ENCODE measurements at regions not wholly inside any gene's neighbourhood (a gene's known extent, or its start where the extent isn't known, plus 50 kb on each side); places are given as distances from the start of the nearest gene placed in this dataset.

DNA sequence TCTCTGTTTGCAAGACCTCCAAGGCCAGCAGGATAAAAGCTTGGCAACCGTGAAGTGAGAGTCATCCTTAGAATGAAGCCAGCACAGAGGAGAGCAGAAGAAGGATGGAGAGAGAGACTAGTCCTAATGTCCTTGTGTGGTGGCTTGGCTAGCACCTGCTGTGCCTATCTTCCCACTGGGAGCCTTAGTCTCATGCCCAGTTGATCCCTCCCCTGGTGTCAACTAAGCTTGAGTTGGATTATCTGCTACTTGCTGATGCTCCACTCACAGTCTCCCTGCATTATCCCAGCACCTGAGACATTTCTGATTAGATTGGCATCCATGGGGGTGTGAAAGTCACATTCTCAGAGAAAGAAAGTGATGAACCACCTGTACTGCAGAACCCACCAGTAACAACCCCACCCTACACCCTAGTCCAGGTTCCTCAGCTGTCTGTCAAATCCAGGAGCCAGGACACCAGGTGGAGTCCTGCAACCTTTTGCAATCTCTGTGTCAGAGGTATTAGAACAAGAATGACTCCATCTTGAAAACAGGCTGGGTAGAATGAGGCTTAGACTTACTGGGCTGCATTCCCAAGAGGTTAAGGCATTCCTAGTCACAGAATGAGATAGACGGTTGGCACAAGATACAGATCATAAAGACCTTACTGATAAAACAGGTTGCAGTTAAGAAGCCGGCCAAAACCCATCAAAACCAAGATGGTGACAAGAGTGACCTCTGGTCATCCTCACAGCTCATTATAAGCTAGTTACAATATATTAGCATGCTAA, 460.2 kb upstream of the C16orf82 start:
- Histone ChIP-seq H3K36me3 (ENCODE audit: insufficient read depth, low read length) (no peaks in the 10 kb centered on the region), H3K27ac (ENCODE audit: low read length) (no peak overlapping the region), H3K9ac (ENCODE audit: low read depth, low read length) (no peak overlapping the region), H3K4me2 (ENCODE audit: insufficient read depth, low read length) (no peak overlapping the region), H3K27me3 (ENCODE audit: insufficient read depth, low read length, poor library complexity) (peaks cover 5% of the 10 kb centered on the region), H3K9me3 (ENCODE audit: insufficient read depth, low read length, severe bottlenecking) (no peaks in the 10 kb centered on the region), H3K4me1 (ENCODE audit: insufficient read depth, low read length) (no peaks in the 10 kb centered on the region), H3K79me2 (ENCODE audit: insufficient read depth, low read length) (no peaks in the 10 kb centered on the region), H4K20me1 (ENCODE audit: insufficient read depth, low read length) (no peaks in the 10 kb centered on the region), H2AFZ (ENCODE audit: low read depth, low read length) (no peak overlapping the region), H3K4me3 (ENCODE audit: low read depth in 1 of 2, low read length in 2 of 2) (no peak overlapping the region)
- DNase-seq = no peak
- ATAC-seq (ENCODE audit: insufficient read depth, low read depth) = no peak
- TF ChIP-seq EZH2 (IDR thresholded peaks at IDR 0.05; ENCODE audit: borderline replicate concordance, low read depth, low read length, severe bottlenecking) = no peak
- no peak for TF ChIP-seq CTCF (IDR thresholded peaks at IDR 0.05; ENCODE audit: borderline replicate concordance, extremely low read depth, low read length, poor library complexity, severe bottlenecking)

GRCh38 chr16:26614237-26614841, 452.4 kb upstream of the C16orf82 start:
- H3K79me2 ChIP-seq (ENCODE audit: insufficient read depth, low read length) = no peaks in the 10 kb centered on the region
- H3K36me3 ChIP-seq (ENCODE audit: insufficient read depth, low read length) = no peaks in the 10 kb centered on the region
- H3K4me3 ChIP-seq (ENCODE audit: low read depth in 1 of 2, low read length in 2 of 2) = no peak overlapping the region
- ATAC-seq (ENCODE audit: insufficient read depth, low read depth) = peak; percentile 87
- H3K27me3 ChIP-seq (ENCODE audit: insufficient read depth, low read length, poor library complexity) = no peaks in the 10 kb centered on the region
- DNase-seq = peak; percentile 43
- no peaks in the 10 kb centered on the region for H3K4me1 ChIP-seq (ENCODE audit: insufficient read depth, low read length)
- no peak overlapping the region for H3K27ac ChIP-seq (ENCODE audit: low read length)
- H2AFZ ChIP-seq (ENCODE audit: low read depth, low read length) = no peak overlapping the region
- no peak overlapping the region for H3K4me2 ChIP-seq (ENCODE audit: insufficient read depth, low read length)
- no peaks in the 10 kb centered on the region for H4K20me1 ChIP-seq (ENCODE audit: insufficient read depth, low read length)
- no peak for TF ChIP-seq CTCF (IDR thresholded peaks at IDR 0.05; ENCODE audit: borderline replicate concordance, extremely low read depth, low read length, poor library complexity, severe bottlenecking)
- TF ChIP-seq EZH2 (IDR thresholded peaks at IDR 0.05; ENCODE audit: borderline replicate concordance, low read depth, low read length, severe bottlenecking) = no peak
- H3K9ac ChIP-seq (ENCODE audit: low read depth, low read length) = no peak overlapping the region
- H3K9me3 ChIP-seq (ENCODE audit: insufficient read depth, low read length, severe bottlenecking) = no peaks in the 10 kb centered on the region

DNA sequence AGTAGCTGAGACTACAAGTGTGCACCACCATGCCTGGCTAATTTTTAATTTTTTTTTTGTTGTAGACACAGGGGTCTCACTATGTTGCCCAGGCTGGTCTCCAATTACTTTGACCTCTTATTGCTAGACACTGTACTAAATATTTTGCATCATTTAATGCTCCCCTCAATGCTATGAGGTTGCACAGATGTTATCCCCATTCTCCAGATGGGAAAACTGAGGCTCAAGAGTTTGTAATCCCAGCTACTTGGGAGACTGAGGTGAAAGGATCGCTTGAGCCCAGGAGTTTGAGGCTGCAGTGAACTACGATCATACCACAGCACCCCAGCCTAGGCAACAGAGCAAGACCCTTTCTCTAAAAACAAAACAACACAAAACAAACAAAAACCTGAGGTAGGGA, 443.3 kb upstream of the C16orf82 start:
- Histone ChIP-seq H3K9me3 (ENCODE audit: insufficient read depth, low read length, severe bottlenecking) (peaks cover 14% of the 10 kb centered on the region), H3K9ac (ENCODE audit: low read depth, low read length) (no peak overlapping the region), H3K4me2 (ENCODE audit: insufficient read depth, low read length) (no peak overlapping the region), H3K4me1 (ENCODE audit: insufficient read depth, low read length) (no peaks in the 10 kb centered on the region), H3K4me3 (ENCODE audit: low read depth in 1 of 2, low read length in 2 of 2) (no peak overlapping the region), H3K27ac (ENCODE audit: low read length) (no peak overlapping the region), H2AFZ (ENCODE audit: low read depth, low read length) (no peak overlapping the region), H4K20me1 (ENCODE audit: insufficient read depth, low read length) (no peaks in the 10 kb centered on the region), H3K79me2 (ENCODE audit: insufficient read depth, low read length) (no peaks in the 10 kb centered on the region), H3K27me3 (ENCODE audit: insufficient read depth, low read length, poor library complexity) (no peaks in the 10 kb centered on the region), H3K36me3 (ENCODE audit: insufficient read depth, low read length) (no peaks in the 10 kb centered on the region)
- DNase-seq = no peak
- ATAC-seq (ENCODE audit: insufficient read depth, low read depth) = no peak
- TF ChIP-seq CTCF (IDR thresholded peaks at IDR 0.05; ENCODE audit: borderline replicate concordance, extremely low read depth, low read length, poor library complexity, severe bottlenecking) (no peak), EZH2 (IDR thresholded peaks at IDR 0.05; ENCODE audit: borderline replicate concordance, low read depth, low read length, severe bottlenecking) (no peak)

Measured in DND-41 (cell line).